ENCODE measurements at regions not wholly inside any gene's neighbourhood (a gene's known extent, or its start where the extent isn't known, plus 50 kb on each side); places are given as distances from the start of the nearest gene placed in this dataset.

- DNase-seq (ENCODE audit: low read depth in 1 of 2, low spot score in 2 of 2) (no peak), FAIRE-seq (no peak)
- Histone ChIP-seq H2AFZ (ENCODE audit: low read length) (no peak overlapping the region), H3K4me3 (ENCODE audit: extremely low read depth in 1 of 4, insufficient read depth in 2 of 4, low read depth in 3 of 4, low read length in 4 of 4) (no peak overlapping the region), H2BK12ac (ENCODE audit: low read depth, low read length) (no peak overlapping the region), H3K4me1 (replicated peaks in 1 of 4; ENCODE audit: control insufficient read depth in 3 of 4, insufficient read depth in 4 of 4, low read length in 3 of 4) (peaks cover 0 to 6% (median 1%) of the 10 kb centered on the region in 4 experiments; a peak in 2 of 7 replicates), H2BK5ac (ENCODE audit: low read depth, low read length) (no peak overlapping the region), H3K18ac (ENCODE audit: extremely low read depth, low read length) (no peak overlapping the region), H4K20me1 (replicated peaks in 1 of 2; ENCODE audit: control insufficient read depth in 1 of 2, insufficient read depth in 2 of 2, low read length in 2 of 2) (no peaks in the 10 kb centered on the region), H3K23me2 (ENCODE audit: low read depth, low read length) (no peaks in the 10 kb centered on the region), H2AK5ac (ENCODE audit: low read depth, low read length) (no peak overlapping the region), H3K23ac (ENCODE audit: insufficient read length) (no peak overlapping the region), H3K4ac (replicated peaks; ENCODE audit: insufficient read length, low read depth, low read length) (no peak overlapping the region), H3K79me2 (ENCODE audit: control insufficient read depth in 1 of 2, insufficient read depth in 2 of 2, low read length in 2 of 2) (no peaks in the 10 kb centered on the region), H2BK20ac (ENCODE audit: low read length) (no peak overlapping the region), H3K9ac (replicated peaks in 1 of 4; ENCODE audit: extremely low read depth in 1 of 4, low read depth in 3 of 4, low read length in 3 of 4) (no peak overlapping the region), H2BK120ac (replicated peaks; ENCODE audit: low read depth, low read length) (no peak overlapping the region), H4K8ac (ENCODE audit: extremely low read depth, insufficient read depth, low read length) (no peak overlapping the region), H3K27me3 (replicated peaks in 1 of 4; ENCODE audit: control insufficient read depth in 3 of 4, extremely low read depth in 1 of 4, insufficient read depth in 3 of 4, low read length in 3 of 4) (no peaks in the 10 kb centered on the region), H3K14ac (ENCODE audit: insufficient read length) (no peak overlapping the region), H3K27ac (ENCODE audit: low read depth, low read length) (no peak overlapping the region), H3K36me3 (ENCODE audit: control insufficient read depth in 2 of 4, insufficient read depth in 4 of 4, low read length in 3 of 4) (no peaks in the 10 kb centered on the region), H4K5ac (ENCODE audit: insufficient read length, low read depth, low read length) (no peak overlapping the region), H4K91ac (replicated peaks; ENCODE audit: insufficient read length, low read length) (no peak overlapping the region), H3K9me3 (ENCODE audit: insufficient read depth in 2 of 2, low read depth in 1 of 2, low read length in 1 of 2) (no peaks in the 10 kb centered on the region), H2BK15ac (ENCODE audit: low read length) (no peak overlapping the region), H3K4me2 (ENCODE audit: insufficient read depth in 1 of 2, low read depth in 2 of 2, low read length in 2 of 2) (no peak overlapping the region), H3K79me1 (ENCODE audit: low read depth, low read length) (no peaks in the 10 kb centered on the region; the same call in 1 of the 2 replicates), H3K56ac (replicated peaks; ENCODE audit: insufficient read length, low read depth, low read length) (no peak overlapping the region)
- POLR2A ChIA-PET (ENCODE audit: partially characterized antibody), result no interaction called here
- 69% methylated on average over 1 of the region's 1 CpG; no CpG with 5 or more reads in 1 of the 2 experiments for WGBS, 2 experiments (ENCODE audit: extremely low coverage in 1 of 2, insufficient coverage in 1 of 2, insufficient read length in 1 of 2, insufficient replicate concordance in 2 of 2, low coverage in 1 of 2, low lambda C conversion rate in 2 of 2, missing lambda C conversion rate in 1 of 2)
- no peak for TF ChIP-seq CHD2 (IDR thresholded peaks at IDR 0.05; ENCODE audit: low read length)
- no peak for TF ChIP-seq SIN3A (conservative IDR thresholded peaks at IDR 0.05 in 1 of 2, IDR thresholded peaks at IDR 0.05 in 1 of 2; ENCODE audit: low read depth in 1 of 2, low read length in 2 of 2)
- TF ChIP-seq KDM1A (IDR thresholded peaks at IDR 0.05; ENCODE audit: borderline replicate concordance, low read length), result no peak
- no peak for TF ChIP-seq BCL11A (IDR thresholded peaks at IDR 0.05; ENCODE audit: low read depth in 2 of 2, low read length in 2 of 2)
- TF ChIP-seq USF2 (IDR thresholded peaks at IDR 0.05; ENCODE audit: low read length), result no peak
- TF ChIP-seq SRF (IDR thresholded peaks at IDR 0.05; ENCODE audit: low read depth, low read length), result no peak
- no peak for TF ChIP-seq RAD21 (IDR thresholded peaks at IDR 0.05 in 1 of 2, conservative IDR thresholded peaks at IDR 0.05 in 1 of 2; ENCODE audit: low read depth in 2 of 2, low read length in 2 of 2)
- TF ChIP-seq EGR1 (IDR thresholded peaks at IDR 0.05; ENCODE audit: borderline replicate concordance, low read depth, low read length), result no peak
- TF ChIP-seq ZNF274 (IDR thresholded peaks at IDR 0.05; ENCODE audit: borderline replicate concordance, extremely low read depth, low read length), result no peak
- no peak for TF ChIP-seq GABPA (IDR thresholded peaks at IDR 0.05; ENCODE audit: borderline replicate concordance, insufficient read depth, low read length)
- TF ChIP-seq GTF2F1 (IDR thresholded peaks at IDR 0.05; ENCODE audit: borderline replicate concordance, low read depth, low read length), result no peak
- CTCF ChIA-PET (ENCODE audit: partially characterized antibody), result no interaction called here
Measured at GRCh38 chr2:175745911-175746310, 256.2 kb downstream of the LNPK start.

Data from H1 (cell line).